PC-9 (cell line): ENCODE measurements at regions not wholly inside any gene's neighbourhood (a gene's known extent, or its start where the extent isn't known, plus 50 kb on each side); places are given as distances from the start of the nearest gene placed in this dataset.

Source experiments
- EZH2 ChIP-seq: fragments of 200-600 bp; sonication (generic); IDR thresholded peaks from 2 replicates; pipeline ENCODE4 v1.8.0; 2017; ENCODE audit warnings: antibody characterized with exemption, low read depth
- TF ChIP-seq, protein P1 (sequence below): fragments of 200-600 bp; sonication (generic); conservative IDR thresholded peaks from 2 replicates; pipeline ENCODE4 v1.6.1; 2017; ENCODE audit warnings: mixed run types, antibody characterized with exemption, mild to moderate bottlenecking, moderate library complexity

GRCh38 chr21:38056481-38056880 is 140.2 kb upstream of the KCNJ6 start:
- TF ChIP-seq, protein P1, sequence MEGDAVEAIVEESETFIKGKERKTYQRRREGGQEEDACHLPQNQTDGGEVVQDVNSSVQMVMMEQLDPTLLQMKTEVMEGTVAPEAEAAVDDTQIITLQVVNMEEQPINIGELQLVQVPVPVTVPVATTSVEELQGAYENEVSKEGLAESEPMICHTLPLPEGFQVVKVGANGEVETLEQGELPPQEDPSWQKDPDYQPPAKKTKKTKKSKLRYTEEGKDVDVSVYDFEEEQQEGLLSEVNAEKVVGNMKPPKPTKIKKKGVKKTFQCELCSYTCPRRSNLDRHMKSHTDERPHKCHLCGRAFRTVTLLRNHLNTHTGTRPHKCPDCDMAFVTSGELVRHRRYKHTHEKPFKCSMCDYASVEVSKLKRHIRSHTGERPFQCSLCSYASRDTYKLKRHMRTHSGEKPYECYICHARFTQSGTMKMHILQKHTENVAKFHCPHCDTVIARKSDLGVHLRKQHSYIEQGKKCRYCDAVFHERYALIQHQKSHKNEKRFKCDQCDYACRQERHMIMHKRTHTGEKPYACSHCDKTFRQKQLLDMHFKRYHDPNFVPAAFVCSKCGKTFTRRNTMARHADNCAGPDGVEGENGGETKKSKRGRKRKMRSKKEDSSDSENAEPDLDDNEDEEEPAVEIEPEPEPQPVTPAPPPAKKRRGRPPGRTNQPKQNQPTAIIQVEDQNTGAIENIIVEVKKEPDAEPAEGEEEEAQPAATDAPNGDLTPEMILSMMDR, result no peak
- no peak for TF ChIP-seq EZH2
